GM10266 (cell line): ENCODE measurements at regions not wholly inside any gene's neighbourhood (a gene's known extent, or its start where the extent isn't known, plus 50 kb on each side); places are given as distances from the start of the nearest gene placed in this dataset.

Experiments
- DNase-seq: peaks from one replicate; pipeline ENCODE4 v3.0.0; 2012; ENCODE audit errors: extremely low spot score
- TF ChIP-seq, protein P1 (sequence below): IDR thresholded peaks from 2 replicates; pipeline ENCODE4 v1.5.1; 2012; ENCODE audit warnings: mild to moderate bottlenecking, low read depth; ENCODE audit not compliant: control insufficient read depth, insufficient read depth; ENCODE audit errors: missing control alignments

DNA sequence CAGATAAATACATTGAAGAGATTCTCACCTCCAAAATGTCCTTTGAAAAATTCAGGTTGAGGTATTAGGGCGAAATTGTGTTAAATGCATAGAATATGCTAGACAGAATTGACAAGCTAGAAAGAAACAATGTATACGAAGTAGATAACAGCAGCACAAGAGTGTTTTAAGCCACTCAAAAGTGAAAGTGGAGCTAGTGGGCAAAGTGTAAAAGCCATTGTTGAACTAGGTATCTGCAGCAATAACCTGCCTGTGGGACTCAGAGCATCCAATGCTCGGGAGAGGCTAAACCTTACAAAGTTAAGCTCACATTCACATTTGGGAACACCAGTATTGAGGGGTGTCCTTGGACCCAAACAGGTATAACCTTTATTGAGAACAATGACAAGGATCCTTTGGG is 180.6 kb upstream of the TMPO start:
- TF ChIP-seq, protein P1, sequence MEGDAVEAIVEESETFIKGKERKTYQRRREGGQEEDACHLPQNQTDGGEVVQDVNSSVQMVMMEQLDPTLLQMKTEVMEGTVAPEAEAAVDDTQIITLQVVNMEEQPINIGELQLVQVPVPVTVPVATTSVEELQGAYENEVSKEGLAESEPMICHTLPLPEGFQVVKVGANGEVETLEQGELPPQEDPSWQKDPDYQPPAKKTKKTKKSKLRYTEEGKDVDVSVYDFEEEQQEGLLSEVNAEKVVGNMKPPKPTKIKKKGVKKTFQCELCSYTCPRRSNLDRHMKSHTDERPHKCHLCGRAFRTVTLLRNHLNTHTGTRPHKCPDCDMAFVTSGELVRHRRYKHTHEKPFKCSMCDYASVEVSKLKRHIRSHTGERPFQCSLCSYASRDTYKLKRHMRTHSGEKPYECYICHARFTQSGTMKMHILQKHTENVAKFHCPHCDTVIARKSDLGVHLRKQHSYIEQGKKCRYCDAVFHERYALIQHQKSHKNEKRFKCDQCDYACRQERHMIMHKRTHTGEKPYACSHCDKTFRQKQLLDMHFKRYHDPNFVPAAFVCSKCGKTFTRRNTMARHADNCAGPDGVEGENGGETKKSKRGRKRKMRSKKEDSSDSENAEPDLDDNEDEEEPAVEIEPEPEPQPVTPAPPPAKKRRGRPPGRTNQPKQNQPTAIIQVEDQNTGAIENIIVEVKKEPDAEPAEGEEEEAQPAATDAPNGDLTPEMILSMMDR = no peak
- no peak for DNase-seq

DNA sequence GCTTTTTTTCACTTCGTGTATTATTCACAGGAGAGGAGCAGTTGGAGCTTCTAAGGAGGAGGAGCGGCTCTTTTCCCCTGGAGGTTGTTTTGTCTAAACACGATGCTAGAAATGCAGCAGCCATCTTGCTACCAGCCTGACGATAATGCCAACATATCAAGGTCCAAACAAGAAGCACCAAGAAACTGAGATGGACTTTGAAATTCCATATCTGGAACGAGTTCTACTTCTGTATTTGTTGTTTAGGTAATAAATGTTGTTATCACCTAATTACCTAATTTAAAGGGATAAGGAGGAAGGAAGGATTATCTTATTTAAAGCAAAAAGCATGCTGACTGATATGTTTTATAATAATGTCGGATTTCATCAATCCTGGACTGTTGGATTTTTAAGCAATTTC is 174.4 kb upstream of the TMPO start:
- no peak for DNase-seq
- TF ChIP-seq, protein P1 = no peak

DNA sequence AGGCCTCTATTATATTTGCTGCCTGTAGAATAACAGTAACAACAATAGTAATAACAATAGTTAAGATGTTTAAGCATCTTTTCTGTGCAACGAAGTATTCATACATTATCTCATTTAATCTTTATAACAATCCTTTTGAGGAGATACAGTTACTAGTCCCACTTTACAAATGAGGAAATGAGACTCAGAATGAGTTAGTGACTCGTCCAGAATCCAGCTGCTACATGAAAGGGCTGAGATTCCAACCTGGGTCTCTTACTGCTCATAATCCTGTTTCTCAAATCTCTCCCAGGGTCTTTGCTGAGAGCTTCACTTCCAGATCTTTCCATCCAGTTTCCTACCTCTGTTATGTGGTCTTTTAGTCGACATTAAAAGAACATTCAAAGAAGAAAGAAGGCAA is 173.7 kb upstream of the TMPO start:
- DNase-seq = no peak
- TF ChIP-seq, protein P1 = no peak

DNA sequence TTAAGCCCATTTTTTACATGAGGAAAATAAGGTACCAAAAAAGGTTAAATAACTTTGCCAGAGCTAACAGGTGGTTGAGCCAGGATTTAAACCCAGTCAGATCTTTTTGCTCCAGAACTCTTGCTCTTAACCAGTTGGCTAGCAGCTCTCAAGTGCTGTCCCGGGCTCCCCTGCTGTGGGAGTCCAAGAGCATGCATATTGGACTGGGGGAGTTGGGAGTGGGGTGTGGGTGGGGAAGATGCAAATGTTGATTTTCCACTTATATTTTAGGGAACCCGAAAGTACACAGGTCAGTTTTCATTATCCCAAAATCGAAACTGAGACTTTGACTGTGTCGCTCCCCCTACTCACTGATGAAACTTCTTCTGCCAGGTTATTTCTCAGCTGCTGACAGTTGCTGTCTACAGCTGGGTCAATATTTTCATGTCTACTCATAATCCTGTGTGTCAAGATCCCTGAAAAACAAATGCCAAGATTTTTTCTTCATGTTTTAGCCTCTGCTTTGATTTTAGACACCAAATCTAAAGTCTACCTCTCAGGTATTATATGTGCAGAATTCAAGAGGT is 172.3 kb upstream of the TMPO start:
- TF ChIP-seq, protein P1 = no peak
- no peak for DNase-seq

DNA sequence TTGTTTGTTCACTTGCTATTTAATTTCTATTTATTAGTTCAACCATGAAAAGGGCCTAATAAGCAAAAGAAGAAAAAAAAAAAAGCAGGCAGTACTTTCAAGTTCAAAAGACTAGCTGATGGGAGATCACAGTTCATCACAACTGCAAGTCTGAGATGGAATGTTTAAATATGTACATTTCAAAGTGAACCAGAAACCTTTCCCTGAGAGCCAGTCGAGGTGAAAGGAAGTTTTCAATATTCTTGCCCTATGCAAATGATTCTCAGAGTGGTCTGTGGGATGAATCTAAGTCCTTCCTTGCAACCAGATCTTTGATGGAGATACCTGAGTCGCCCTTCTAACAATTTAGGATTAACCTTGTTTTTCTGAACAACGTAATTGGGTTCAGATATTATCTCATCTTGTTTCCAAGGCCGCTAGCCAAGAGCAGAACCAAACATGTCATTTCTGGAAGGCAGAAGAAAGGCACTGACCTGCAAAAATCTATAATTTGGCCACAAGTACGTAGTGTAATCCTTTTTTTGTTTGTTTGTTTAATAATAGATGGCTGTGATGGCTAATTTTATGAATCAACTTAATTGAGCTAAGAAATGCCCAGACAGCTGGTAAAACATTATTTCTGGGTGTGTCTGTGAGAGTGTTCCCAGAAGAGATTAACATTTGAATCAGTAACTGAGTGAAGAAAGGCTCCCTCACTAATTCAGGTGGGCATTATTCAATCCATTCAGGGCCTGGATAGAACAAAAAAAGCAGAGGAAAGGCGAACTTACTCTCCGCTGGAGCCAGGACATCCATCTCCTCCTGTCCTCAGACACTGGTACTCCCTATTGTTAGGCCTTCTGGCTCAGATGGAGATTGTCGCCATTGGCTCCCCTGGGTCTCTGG is 171.1 kb upstream of the TMPO start:
- TF ChIP-seq, protein P1 = no peak
- no peak for DNase-seq

DNA sequence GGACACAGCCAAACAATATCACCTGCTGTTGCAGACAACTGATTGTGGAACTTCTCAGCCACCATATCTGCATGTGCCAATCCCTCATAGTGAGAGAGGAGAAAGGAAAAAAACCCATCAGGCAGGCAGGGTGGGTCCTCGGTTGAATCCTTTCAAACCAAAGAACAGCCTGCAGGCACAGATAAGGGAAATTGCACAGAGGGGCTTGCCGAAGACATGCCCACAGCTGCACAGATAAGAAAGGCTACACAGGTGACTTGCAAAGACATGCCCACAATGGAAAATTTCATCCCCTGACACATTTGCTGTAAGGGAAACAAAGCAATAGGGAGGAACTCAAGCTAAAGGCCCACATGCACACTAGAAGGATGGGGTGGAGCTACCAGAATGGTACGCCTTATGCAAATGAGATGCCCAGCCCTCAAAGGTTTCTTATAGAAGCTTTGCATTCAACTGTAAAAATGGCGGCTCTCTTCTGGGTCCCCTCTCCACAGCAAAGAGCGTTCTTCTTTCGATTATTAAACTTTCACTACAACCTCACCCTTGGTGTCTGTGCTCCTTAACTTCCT is 170.0 kb upstream of the TMPO start:
- TF ChIP-seq, protein P1 = no peak
- DNase-seq = no peak

DNA sequence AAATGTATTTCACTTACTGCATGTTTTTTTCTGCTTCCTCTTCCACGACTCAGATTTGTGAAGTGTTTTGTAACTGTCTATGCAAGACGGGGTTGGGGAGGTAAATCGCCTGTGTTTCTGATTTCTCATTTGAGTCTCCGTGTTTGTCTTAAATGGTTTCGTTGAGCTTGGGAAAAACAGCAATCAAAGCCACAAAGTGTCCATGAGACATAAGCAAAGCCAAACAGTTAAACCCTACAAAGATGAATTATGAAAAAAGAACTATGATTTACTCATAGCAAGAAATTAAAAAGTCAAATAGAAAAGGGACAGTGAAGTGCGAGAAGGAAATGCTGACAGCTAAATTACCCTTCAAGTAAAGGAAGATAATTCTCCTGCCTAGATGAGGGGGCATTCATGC is 164.3 kb upstream of the TMPO start:
- no peak for DNase-seq
- TF ChIP-seq, protein P1 = no peak
